GM19455 (cell line): ENCODE measurements at regions not wholly inside any gene's neighbourhood (a gene's known extent, or its start where the extent isn't known, plus 50 kb on each side); places are given as distances from the start of the nearest gene placed in this dataset.
"Not testable (repeated sequence)": the region's sequence is repeated elsewhere in the genome, so short reads cannot be mapped to it uniquely, and the experiment has no call there.

Source experiments
- ATAC-seq: cut with Tn5 transposase; IDR thresholded peaks from one replicate; pipeline ENCODE4 v1.9.1; 2021; ENCODE audit not compliant: unreplicated experiment

DNA sequence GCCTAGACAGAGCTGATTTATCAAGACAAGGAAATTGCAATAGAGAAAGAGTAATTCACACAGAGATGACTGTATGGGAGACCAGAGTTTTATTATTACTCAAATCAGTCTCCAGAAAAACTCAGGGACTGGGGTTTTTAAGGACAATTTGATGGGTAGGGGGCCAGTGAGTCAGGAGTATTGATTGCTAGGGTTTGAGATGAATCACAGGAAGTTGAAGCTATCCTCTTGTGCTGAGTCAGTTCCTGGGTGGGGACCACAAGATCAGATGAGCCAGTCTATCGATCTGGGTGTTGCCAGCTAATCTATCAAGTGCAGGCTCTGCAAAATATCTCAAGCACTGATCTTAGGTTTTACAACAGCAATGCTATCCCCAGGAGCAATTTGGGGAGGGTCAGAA lies 87.4 kb upstream of the TGIF2LY start:
- ATAC-seq: not testable (repeated sequence)

- ATAC-seq: not testable (repeated sequence)
These were observed 84.3 kb upstream of the TGIF2LY start for GRCh38 chrY:3494539-3494938.

DNA sequence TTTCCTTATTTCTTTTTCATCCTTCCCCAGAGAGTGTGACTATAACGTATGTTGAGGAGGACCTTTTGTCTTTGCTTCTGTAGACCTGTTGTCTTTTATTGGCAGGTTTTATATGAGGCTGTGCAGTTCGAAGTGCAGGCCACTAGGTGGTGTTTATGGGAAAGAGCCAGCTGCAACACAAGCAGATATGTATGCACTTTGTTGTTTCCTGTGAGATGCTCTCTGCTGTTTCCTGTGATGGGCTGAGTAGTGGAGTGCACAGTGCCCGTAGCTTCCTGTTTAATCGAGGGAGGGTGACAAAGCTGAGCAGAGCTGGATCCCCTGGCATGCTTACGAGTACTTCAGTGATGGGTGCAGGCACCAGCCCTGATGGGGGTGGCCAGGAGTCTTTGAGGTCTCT lies 51.8 kb upstream of the TGIF2LY start:
- peak; percentile 97 for ATAC-seq
